Anterior cingulate cortex (tissue), 58 donors: ENCODE measurements at regions not wholly inside any gene's neighbourhood (a gene's known extent, or its start where the extent isn't known, plus 50 kb on each side); places are given as distances from the start of the nearest gene placed in this dataset.
"Not testable (repeated sequence)": the region's sequence is repeated elsewhere in the genome, so short reads cannot be mapped to it uniquely, and the experiment has no call there.

Source experiments
- DNase-seq, 58 donors: peaks; one replicate each; lab custom pipeline; 2025; lab: John Stamatoyannopoulos, UW

DNA sequence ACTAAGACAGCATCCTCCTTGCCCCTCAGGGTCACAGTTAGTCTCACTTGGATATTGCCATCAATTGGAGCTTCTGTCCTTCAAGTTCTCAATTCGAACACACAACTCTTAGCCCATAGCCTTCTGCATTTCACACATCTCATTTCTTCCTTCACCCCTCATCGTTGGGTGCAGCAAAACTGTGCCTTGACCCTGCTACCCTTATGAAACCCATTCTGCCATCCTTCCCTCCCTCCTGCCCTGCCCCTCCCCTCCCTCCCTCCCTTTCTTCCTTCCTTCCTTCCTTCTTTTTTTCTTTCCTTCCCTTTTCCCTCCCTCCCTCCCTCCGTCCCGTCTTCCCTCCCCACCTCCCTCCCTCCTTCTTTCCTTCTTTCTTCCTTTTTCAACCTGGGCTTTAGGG, 80.7 kb upstream of the CYRIA start:
- no peak for DNase-seq

DNA sequence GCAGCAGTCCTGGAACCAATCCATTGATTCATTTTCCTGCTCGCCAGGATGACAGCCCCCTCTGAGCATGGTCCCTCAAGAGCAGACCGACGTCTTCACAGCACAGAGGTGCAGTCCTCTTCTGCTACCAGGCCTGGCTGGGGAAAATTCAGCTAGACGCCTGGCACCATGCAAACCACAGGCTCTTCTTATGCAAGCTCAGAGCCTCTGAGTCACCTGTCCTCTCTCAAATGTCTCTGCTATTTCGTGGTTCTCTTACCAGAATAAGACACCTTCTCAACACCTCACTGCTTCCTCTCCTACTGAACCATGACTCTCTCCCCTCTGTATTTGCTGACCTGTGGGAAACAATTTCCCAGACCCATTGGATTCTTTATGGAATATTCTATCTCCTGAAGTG, 79.8 kb upstream of the CYRIA start:
- no peak for DNase-seq

GRCh38 chr2:16744521-16744920, 78.9 kb upstream of the CYRIA start:
- DNase-seq, result no peak

GRCh38 chr2:16742026-16742425, 76.4 kb upstream of the CYRIA start:
- no peak for DNase-seq

GRCh38 chr2:16741498-16741897, 75.9 kb upstream of the CYRIA start:
- DNase-seq, result peak in 12 of 58 donors; percentile 8 to 70 (median 36)

GRCh38 chr2:16739778-16740581, 74.3 kb upstream of the CYRIA start:
- DNase-seq, result no peak

GRCh38 chr2:16738361-16739225, 73.0 kb upstream of the CYRIA start:
- DNase-seq, result no peak

- no peak for DNase-seq
Observed at GRCh38 chr2:16737812-16738211, 72.2 kb upstream of the CYRIA start.

- DNase-seq, result no peak
Observed at GRCh38 chr2:16736633-16737032, 71.0 kb upstream of the CYRIA start.

GRCh38 chr2:16729335-16729734, 63.7 kb upstream of the CYRIA start:
- DNase-seq, result no peak

DNA sequence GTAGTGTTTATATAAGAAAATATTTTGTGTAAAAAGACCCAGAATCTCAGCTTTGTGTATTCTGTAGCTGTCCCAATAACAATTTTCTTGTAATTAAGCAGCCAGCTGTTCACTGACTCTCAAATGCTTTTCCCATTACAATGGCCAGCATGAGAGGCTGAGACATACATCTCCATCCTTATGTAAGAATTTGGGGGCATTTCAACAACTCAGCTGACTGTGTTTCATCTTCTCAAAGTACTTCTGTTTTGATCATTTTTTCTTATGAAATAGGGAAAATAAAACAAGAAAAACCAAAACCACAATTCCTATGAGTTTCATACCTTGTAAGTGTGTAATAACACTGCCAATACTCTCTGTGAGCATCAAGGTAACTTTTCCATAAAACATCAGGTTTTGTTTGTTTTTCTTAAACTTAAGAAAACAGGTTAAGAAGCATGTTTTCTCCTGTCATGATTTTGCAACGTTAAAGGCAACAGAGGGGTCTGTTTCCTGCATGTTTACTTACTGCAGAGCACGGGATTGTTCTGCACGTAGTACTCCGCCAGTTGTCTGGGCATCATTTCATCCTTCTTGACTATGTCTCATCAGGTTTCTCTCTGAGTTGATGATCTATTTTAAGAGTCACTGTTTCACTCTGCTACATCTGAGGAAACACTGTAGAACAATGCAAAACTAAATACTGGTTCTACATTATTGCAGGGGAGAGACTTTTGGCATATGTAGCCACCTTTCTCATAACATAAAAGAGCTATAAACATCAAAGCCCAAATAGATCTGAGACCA, 62.9 kb upstream of the CYRIA start:
- no peak for DNase-seq

DNA sequence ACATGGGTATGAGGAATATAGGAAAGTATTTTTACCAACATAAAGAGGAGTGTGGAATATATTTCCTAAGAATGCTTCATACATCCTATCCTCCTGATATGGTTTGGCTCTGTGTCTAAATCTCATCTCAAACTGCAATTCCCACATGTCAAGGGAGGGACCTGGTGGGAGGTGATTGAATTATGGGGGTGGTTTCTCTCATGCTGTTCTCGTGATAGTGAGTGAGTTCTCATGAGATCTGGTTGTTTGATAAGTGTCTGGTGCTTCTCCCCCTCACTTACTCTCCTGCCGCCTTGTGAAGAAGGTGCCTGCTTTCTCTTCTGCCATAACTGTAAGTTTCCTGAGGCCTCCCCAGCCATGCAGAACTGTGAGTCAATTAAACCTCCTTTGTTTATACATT, 62.2 kb upstream of the CYRIA start:
- DNase-seq, result not testable (repeated sequence)

- DNase-seq, result peak in 12 of 58 donors; percentile 6 to 39 (median 24)
Observed at GRCh38 chr2:16727256-16727655, 61.6 kb upstream of the CYRIA start.

- no peak for DNase-seq
Observed at GRCh38 chr2:16726577-16726976, 60.9 kb upstream of the CYRIA start.

- no peak for DNase-seq
Observed at GRCh38 chr2:16726147-16726546, 60.5 kb upstream of the CYRIA start.

DNA sequence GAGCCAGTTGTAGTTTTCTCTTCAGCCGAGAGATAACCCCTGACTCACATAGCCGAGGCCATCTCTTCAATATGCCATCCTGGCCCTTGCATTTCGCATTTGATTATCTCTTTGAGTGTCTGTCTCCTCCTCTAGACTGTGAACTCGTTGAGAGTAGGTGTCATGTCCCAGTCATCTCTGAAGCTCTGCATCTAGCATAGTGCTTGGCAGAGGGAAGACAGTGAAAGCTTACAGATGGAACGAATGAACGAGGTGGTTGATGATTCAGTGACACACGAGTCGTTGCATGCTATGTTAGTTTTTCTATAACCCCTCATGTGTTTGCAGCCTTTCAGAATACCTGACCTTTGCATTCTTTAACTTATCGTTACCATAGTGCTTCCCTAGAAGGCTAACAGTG, 59.9 kb upstream of the CYRIA start:
- no peak for DNase-seq

DNA sequence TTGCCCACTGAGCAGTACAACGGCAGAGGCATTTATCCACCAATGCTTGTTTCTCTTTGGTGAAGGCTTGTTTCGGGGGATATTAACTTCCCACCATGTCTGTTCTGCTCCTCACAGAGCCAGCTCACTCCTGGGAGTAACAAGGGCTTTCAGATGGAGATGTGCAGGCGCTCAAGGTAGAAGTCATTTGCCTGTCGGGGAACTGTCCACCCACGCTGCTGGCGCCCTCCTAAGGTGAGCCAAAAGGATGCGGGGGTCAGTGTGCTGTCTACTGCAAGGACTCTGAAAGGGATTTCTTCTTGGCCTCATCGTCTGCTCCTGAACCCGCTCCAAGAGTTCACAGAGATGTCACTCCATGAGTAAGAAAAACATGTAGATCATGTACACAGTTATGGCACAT, 57.0 kb upstream of the CYRIA start:
- DNase-seq, result no peak

DNA sequence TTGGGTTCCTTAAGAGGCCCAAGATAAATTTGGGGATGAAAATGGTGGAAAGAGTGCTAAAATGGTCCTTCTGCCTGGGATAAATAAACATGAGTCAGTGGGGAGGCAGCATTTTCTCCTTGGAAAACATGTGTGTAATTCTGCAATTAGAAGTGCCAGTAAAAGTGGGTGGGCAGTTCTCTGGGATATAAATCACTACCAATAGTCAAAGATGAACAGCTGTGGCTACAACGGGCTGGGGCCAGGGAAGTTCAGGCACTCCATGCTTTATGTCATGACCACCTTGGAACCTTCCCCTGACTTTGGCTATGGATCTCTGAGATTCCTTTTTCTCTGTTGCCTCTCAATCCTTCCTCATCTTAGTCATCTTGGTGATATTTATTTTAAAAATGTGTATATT, 56.5 kb upstream of the CYRIA start:
- DNase-seq, result no peak

DNA sequence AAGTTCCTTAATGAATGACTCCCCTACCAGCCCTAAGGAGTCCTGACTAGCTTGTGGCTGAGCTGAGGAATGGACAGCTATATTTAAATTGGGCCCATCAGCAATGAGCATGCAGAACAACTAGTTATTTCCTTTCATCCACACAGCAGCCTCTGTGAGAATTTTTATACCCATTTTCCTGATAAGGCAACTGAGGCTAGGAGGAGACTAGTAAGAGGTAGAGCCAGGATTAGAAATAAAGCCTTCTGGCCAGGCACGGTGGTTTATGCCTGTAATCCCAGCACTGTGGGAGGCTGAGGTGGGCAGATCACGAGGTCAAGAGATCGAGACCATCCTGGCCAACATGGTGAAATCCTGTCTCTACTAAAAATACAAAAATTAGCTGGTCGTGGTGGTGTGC, 55.9 kb upstream of the CYRIA start:
- DNase-seq, result not testable (repeated sequence)

GRCh38 chr2:16720737-16721136, 55.1 kb upstream of the CYRIA start:
- DNase-seq, result not testable (repeated sequence)

DNA sequence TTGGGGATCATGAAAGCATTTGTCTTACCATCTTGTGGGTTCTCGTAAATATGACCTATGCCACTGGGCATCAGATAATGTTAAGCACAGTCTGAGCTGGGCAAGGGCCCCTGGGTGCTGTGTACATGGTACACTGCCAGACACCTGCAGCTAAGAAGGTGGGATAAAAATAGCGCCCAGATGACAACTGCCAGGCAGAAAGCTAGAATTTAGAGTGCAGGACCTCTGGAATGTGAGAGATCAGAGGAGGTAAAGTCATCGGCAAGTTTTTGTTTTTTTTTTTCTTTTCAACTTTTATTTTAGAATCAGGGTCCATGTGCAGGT, 53.8 kb upstream of the CYRIA start:
- no peak for DNase-seq
